GM18868 (cell line): ENCODE measurements at regions not wholly inside any gene's neighbourhood (a gene's known extent, or its start where the extent isn't known, plus 50 kb on each side); places are given as distances from the start of the nearest gene placed in this dataset.
"Not testable (repeated sequence)": the region's sequence is repeated elsewhere in the genome, so short reads cannot be mapped to it uniquely, and the experiment has no call there.

Experiments
- ATAC-seq: cut with Tn5 transposase; IDR thresholded peaks from one replicate; pipeline ENCODE4 v1.9.1; 2021; ENCODE audit warnings: mild to moderate bottlenecking, moderate library complexity; ENCODE audit not compliant: unreplicated experiment

GRCh38 chr20:41734506-41734945 is 116.3 kb upstream of the CHD6 start:
- no peak for ATAC-seq

GRCh38 chr20:41733151-41733550 is 115.0 kb upstream of the CHD6 start:
- no peak for ATAC-seq

- not testable (repeated sequence) for ATAC-seq
Observed at GRCh38 chr20:41731198-41731597, 113.0 kb upstream of the CHD6 start.

- ATAC-seq: not testable (repeated sequence)
Observed at GRCh38 chr20:41727681-41728080, 109.5 kb upstream of the CHD6 start.

- no peak for ATAC-seq
Observed at GRCh38 chr20:41726727-41727126, 108.5 kb upstream of the CHD6 start.

GRCh38 chr20:41719151-41719550 is 101.0 kb upstream of the CHD6 start:
- no peak for ATAC-seq

GRCh38 chr20:41717483-41717882 is 99.3 kb upstream of the CHD6 start:
- no peak for ATAC-seq

GRCh38 chr20:41716911-41717310 is 98.7 kb upstream of the CHD6 start:
- ATAC-seq: no peak

- ATAC-seq: no peak
Observed at GRCh38 chr20:41716436-41716835, 98.3 kb upstream of the CHD6 start.

GRCh38 chr20:41715526-41715925 is 97.3 kb upstream of the CHD6 start:
- no peak for ATAC-seq

GRCh38 chr20:41714030-41714429 is 95.9 kb upstream of the CHD6 start:
- ATAC-seq: no peak

- no peak for ATAC-seq
Observed at GRCh38 chr20:41704896-41705295, 86.7 kb upstream of the CHD6 start.

- no peak for ATAC-seq
Observed at GRCh38 chr20:41702647-41703046, 84.5 kb upstream of the CHD6 start.

GRCh38 chr20:41701588-41702348 is 83.6 kb upstream of the CHD6 start:
- no peak for ATAC-seq

- not testable (repeated sequence) for ATAC-seq
Observed at GRCh38 chr20:41699673-41700072, 81.5 kb upstream of the CHD6 start.

- no peak for ATAC-seq
Observed at GRCh38 chr20:41697861-41698559, 79.8 kb upstream of the CHD6 start.

- ATAC-seq: no peak
Observed at GRCh38 chr20:41696428-41696827, 78.3 kb upstream of the CHD6 start.

GRCh38 chr20:41694796-41695195 is 76.6 kb upstream of the CHD6 start:
- ATAC-seq: no peak

- ATAC-seq: peak; percentile 90
Observed at GRCh38 chr20:41693136-41693979, 75.2 kb upstream of the CHD6 start.

GRCh38 chr20:41692479-41693135 is 74.4 kb upstream of the CHD6 start:
- ATAC-seq: peak; percentile 59

GRCh38 chr20:41691443-41691842 is 73.3 kb upstream of the CHD6 start:
- no peak for ATAC-seq
